Activated CD8-positive, alpha-beta memory T cell treated with anti-CD3 and anti-CD28 coated beads for 24 hours (primary cell): ENCODE measurements at regions not wholly inside any gene's neighbourhood (a gene's known extent, or its start where the extent isn't known, plus 50 kb on each side); places are given as distances from the start of the nearest gene placed in this dataset.
"Not testable (repeated sequence)": the region's sequence is repeated elsewhere in the genome, so short reads cannot be mapped to it uniquely, and the experiment has no call there.

Experiments used
- DNase-seq: peaks from one replicate; pipeline ENCODE4 v3.0.0-alpha.2; 2020

GRCh38 chr10:120112809-120113208 lies 220.3 kb downstream of the SEC23IP start:
- DNase-seq = no peak

GRCh38 chr10:120115959-120116358 lies 223.4 kb downstream of the SEC23IP start:
- no peak for DNase-seq

- DNase-seq = no peak
Measured at GRCh38 chr10:120121768-120122167, 229.2 kb downstream of the SEC23IP start.

GRCh38 chr10:120131183-120131582 lies 238.7 kb downstream of the SEC23IP start:
- DNase-seq = no peak

GRCh38 chr10:120132811-120133210 lies 240.3 kb downstream of the SEC23IP start:
- no peak for DNase-seq

- DNase-seq = no peak
Measured at GRCh38 chr10:120138689-120139088, 246.2 kb downstream of the SEC23IP start.

- DNase-seq = no peak
Measured at GRCh38 chr10:120145107-120145506, 252.6 kb downstream of the SEC23IP start.

GRCh38 chr10:120156614-120157274 lies 264.2 kb downstream of the SEC23IP start:
- DNase-seq = no peak

GRCh38 chr10:120161111-120161510 lies 268.6 kb downstream of the SEC23IP start:
- DNase-seq = no peak

GRCh38 chr10:120162471-120162870 lies 269.9 kb downstream of the SEC23IP start:
- DNase-seq = no peak

GRCh38 chr10:120172356-120172755 lies 279.8 kb downstream of the SEC23IP start:
- DNase-seq = no peak

GRCh38 chr10:120174491-120174890 lies 282.0 kb downstream of the SEC23IP start:
- DNase-seq = no peak

GRCh38 chr10:120177330-120177729 lies 279.7 kb upstream of the PLPP4 start:
- DNase-seq = no peak

- DNase-seq = no peak
Measured at GRCh38 chr10:120180160-120180559, 276.9 kb upstream of the PLPP4 start.

- DNase-seq = no peak
Measured at GRCh38 chr10:120181154-120181553, 275.9 kb upstream of the PLPP4 start.

- no peak for DNase-seq
Measured at GRCh38 chr10:120182431-120182830, 274.6 kb upstream of the PLPP4 start.

- no peak for DNase-seq
Measured at GRCh38 chr10:120183546-120183945, 273.5 kb upstream of the PLPP4 start.

GRCh38 chr10:120184547-120185337 lies 272.3 kb upstream of the PLPP4 start:
- no peak for DNase-seq

- DNase-seq = no peak
Measured at GRCh38 chr10:120186506-120186905, 270.5 kb upstream of the PLPP4 start.

- not testable (repeated sequence) for DNase-seq
Measured at GRCh38 chr10:120187168-120187567, 269.9 kb upstream of the PLPP4 start.

- DNase-seq = no peak
Measured at GRCh38 chr10:120188950-120189349, 268.1 kb upstream of the PLPP4 start.

- DNase-seq = no peak
Measured at GRCh38 chr10:120195984-120196712, 260.9 kb upstream of the PLPP4 start.

- no peak for DNase-seq
Measured at GRCh38 chr10:120204877-120205276, 252.2 kb upstream of the PLPP4 start.
